T-helper 1 cell (primary cell): ENCODE measurements at regions not wholly inside any gene's neighbourhood (a gene's known extent, or its start where the extent isn't known, plus 50 kb on each side); places are given as distances from the start of the nearest gene placed in this dataset.
"Not testable (repeated sequence)": the region's sequence is repeated elsewhere in the genome, so short reads cannot be mapped to it uniquely, and the experiment has no call there.

Experiments used
- DNase-seq, 5 donors: peaks; one replicate each; pipeline ENCODE4 v3.0.0-alpha.2; 2012 to 2020

- no peak for DNase-seq
These were observed 80.0 kb upstream of the SLC66A3 start for GRCh38 chr2:11075221-11075620.

GRCh38 chr2:11077411-11077810, 77.9 kb upstream of the SLC66A3 start:
- no peak for DNase-seq

- no peak for DNase-seq
These were observed 76.0 kb upstream of the SLC66A3 start for GRCh38 chr2:11079136-11079824.

GRCh38 chr2:11080253-11081115, 74.8 kb upstream of the SLC66A3 start:
- no peak for DNase-seq

GRCh38 chr2:11082880-11083279, 72.4 kb upstream of the SLC66A3 start:
- no peak for DNase-seq

- DNase-seq, result not testable (repeated sequence)
These were observed 66.4 kb upstream of the SLC66A3 start for GRCh38 chr2:11088821-11089220.

- DNase-seq, result no peak
These were observed 65.1 kb upstream of the SLC66A3 start for GRCh38 chr2:11090187-11090586.

- DNase-seq, result no peak
These were observed 62.4 kb upstream of the SLC66A3 start for GRCh38 chr2:11092701-11093335.

- no peak for DNase-seq
These were observed 61.8 kb upstream of the SLC66A3 start for GRCh38 chr2:11093467-11093866.

- DNase-seq, result no peak
These were observed 61.1 kb upstream of the SLC66A3 start for GRCh38 chr2:11094021-11094810.

- DNase-seq, result no peak
These were observed 58.7 kb upstream of the SLC66A3 start for GRCh38 chr2:11096591-11096990.

GRCh38 chr2:11097038-11097720, 58.1 kb upstream of the SLC66A3 start:
- DNase-seq, result no peak

GRCh38 chr2:11097854-11098387, 57.3 kb upstream of the SLC66A3 start:
- no peak for DNase-seq

GRCh38 chr2:11099122-11100065, 55.9 kb upstream of the SLC66A3 start:
- no peak for DNase-seq

- no peak for DNase-seq
These were observed 55.1 kb upstream of the SLC66A3 start for GRCh38 chr2:11100130-11100529.

GRCh38 chr2:11100976-11101375, 54.3 kb upstream of the SLC66A3 start:
- no peak for DNase-seq

- DNase-seq, result no peak
These were observed 53.8 kb upstream of the SLC66A3 start for GRCh38 chr2:11101430-11101829.

- DNase-seq, result no peak
These were observed 52.8 kb upstream of the SLC66A3 start for GRCh38 chr2:11102466-11102865.

GRCh38 chr2:11102956-11103860, 52.1 kb upstream of the SLC66A3 start:
- DNase-seq, result no peak
